GM18499 (cell line): ENCODE measurements at regions not wholly inside any gene's neighbourhood (a gene's known extent, or its start where the extent isn't known, plus 50 kb on each side); places are given as distances from the start of the nearest gene placed in this dataset.
"Not testable (repeated sequence)": the region's sequence is repeated elsewhere in the genome, so short reads cannot be mapped to it uniquely, and the experiment has no call there.

Experiments
- ATAC-seq: cut with Tn5 transposase; IDR thresholded peaks from one replicate; pipeline ENCODE4 v1.9.1; 2021; ENCODE audit warnings: moderate number of reproducible peaks; ENCODE audit not compliant: insufficient read depth, unreplicated experiment

DNA sequence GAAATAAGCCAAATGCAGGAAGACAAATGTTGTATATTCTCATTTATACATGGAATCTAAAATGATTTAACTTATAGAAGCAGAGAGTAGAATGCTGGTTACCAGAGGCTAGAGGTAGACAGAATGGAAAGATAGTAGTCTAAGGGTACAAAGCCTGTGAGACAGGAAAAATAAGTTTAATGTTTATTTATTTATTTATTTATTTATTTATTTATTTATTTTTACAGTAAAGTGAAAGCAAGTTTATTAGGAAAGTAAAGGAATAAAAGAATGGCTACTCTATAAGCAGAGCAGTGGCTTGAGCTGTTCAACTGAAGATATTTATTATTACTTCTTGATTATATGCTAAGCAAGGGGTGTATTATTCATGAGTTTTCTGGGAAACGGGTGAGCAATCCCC, 203.2 kb downstream of the LAS1L start:
- ATAC-seq, result no peak

DNA sequence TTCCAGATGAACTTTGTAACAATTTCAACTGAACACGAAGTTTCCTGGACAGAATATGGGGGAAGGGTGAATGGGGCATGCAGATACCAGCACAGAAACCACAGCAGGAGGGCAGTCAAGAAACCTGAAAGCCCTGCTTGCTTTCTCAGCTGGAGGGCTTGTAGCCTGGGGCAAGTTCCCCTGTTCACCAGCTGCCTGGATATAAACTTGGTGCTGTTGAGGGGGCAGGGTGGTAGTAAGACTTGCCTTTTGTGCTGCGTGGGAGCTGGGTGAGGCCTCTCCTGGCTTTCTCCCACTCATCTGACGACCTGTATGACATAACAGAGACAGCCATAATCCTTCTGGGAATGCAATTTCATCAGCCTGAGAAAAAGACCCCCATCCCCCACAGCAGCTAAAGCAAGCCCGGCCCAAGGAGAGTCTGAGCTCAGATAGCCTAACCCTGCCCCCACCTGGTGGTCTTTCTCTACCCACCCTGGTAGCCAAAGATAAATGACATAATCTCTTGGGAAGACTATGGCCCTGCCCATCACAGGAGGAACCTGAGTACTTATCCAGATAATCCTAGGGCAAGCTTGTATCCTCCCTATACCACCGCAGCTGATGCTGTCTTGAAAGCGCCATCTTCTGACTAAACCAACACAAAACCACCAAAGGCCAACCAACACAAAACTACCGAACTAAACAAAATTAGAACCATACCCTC, 234.3 kb downstream of the LAS1L start:
- no peak for ATAC-seq

DNA sequence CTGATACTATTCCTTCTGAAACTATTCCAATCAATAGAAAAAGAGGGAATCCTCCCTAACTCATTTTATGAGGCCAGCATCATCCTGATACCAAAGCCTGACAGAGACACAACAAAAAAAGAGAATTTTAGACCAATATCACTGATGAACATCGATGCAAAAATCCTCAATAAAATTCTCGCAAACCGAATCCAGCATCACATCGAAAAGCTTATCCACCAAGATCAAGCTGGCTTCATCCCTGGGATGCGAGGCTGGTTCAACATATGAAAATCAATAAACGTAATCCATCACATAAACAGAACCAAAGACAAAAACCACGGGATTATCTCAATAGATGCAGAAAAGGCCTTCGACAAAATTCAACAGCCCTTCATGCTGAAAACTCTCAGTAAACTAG, 251.7 kb downstream of the LAS1L start:
- not testable (repeated sequence) for ATAC-seq

DNA sequence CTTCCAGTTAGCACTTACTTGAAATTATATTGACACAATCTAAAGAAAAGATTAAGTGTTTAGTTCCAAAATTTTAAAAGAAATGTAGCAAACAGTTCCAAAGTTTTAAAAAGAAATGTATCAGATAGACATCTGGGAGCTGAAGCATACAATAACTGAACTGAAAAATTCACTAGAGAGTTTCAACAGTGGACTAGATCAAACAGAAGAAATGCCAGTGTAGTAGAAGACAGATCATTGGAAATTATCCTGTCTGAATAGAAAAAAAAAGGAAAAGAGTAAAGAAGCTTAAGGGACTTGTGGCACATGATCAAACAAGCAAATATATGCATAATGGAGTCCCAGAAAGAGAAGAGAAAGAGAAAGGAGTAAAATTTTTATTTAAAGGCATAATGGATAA, 261.4 kb downstream of the LAS1L start:
- no peak for ATAC-seq

DNA sequence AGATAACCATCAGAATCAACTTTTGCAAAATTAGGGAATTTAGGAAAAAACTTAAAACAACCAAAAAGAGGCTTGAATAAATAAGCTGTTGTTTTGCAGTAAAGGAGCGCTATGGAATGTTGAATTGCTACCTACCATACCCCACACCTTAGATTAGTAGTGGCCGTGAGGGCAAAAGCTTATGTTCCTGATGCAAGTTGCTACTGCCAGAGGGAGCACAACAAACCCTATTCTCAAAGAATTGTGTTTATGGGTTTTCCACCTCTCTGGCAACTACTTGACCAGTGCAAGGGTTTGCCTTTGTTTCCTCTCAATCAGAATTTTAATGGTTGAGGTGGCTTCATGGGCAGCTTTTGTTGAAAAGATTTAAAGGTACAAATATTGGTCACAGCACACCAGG, 268.1 kb downstream of the LAS1L start:
- no peak for ATAC-seq

DNA sequence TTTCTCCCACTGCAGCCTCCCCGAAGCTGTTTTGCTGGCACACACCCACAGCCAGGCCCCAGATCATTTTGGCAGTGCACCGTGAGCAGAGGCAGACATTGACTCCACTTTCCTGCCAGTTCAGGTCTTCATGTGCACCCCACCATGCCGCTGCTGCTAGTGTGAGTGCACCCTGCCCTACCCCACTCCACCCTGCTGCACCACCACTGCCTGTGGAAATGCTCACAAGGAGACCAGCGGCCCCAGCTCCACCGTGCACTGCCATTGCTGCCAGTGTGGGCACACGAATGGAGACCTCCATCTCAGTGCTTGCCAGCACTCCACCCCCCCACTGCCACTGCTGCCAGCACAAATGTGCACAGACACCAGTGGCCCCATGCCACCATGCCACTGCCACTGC, 277.6 kb upstream of the ZC4H2 start:
- ATAC-seq, result no peak

DNA sequence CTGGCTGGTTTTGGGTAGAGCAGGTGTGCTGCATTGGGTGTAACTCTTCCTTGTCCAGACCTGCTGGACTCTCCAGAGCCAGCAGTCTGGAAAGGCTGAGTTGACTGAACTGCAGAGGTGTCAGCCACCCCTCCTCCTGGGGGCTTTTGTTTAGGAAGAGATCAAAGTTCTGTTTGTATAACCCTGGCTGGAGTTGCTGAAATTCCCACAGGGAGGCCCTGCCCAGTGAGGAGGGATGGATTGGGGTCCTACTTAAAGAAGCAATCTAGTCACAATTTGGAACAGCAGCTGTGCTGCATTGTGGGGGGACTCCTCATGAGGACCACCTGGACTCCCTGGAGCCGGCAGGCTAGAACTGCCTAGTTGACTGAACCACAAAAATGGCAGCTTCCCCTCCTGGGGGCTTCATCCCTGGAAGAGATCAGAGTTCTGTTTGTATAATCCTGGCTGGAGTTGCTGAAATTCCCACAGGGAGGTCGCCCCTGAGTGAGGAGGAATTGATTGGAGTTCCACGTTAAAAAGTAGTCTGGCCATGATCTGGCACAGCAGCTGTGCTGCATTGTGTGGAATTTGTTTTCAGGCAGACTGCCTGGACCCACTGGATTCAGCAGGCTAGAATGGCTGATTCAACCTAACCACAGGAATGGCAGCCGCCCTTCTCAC, 264.9 kb upstream of the ZC4H2 start:
- no peak for ATAC-seq

DNA sequence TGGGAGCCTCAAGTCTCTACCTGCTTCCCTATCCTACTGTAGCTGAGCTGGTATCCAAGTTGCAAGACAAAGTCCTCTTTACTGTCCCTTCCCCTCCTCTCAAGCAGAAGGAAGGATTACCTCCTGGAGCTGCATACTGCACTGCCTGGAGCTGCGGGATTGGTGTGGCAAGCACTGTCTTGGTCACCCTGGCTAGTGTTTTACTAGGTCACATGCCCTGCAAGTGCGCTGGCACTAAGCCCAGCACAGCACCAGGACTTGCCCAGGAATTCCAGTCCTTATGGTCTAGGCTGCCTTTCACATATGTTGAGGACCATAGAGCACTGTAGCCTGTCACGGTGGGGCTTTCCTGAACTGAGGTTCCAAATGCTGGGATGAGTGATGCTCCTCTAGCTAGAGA, 227.3 kb upstream of the ZC4H2 start:
- no peak for ATAC-seq

DNA sequence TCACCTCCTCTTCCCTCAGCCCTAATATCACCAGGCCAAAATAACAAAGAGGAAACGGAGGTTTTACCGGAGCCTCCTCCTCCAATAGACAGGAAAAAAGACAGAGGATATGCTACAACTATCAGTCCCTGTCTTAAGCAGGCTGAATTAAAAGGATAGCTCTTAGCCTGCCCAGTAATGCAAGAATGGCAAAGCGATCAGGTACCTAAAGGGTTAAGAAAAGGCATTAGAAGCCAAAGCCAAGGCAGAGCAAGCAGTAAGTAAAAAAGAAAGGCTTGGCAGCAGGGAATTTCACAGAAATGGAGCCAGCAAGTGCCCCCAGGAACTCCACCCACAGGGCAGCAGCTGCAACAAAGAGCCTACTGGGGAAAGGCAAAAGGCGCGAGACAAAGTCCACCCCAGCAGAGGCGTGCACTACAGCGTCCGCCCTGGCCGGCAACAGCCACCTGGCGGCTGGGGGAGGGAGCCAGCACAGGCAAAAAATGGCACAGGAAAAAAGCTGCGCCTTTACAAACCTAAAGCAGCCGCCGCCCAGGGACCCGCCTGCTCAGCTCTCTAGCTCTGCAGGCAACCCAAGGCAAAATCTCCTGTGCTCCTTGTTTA, 220.6 kb upstream of the ZC4H2 start:
- ATAC-seq, result no peak

DNA sequence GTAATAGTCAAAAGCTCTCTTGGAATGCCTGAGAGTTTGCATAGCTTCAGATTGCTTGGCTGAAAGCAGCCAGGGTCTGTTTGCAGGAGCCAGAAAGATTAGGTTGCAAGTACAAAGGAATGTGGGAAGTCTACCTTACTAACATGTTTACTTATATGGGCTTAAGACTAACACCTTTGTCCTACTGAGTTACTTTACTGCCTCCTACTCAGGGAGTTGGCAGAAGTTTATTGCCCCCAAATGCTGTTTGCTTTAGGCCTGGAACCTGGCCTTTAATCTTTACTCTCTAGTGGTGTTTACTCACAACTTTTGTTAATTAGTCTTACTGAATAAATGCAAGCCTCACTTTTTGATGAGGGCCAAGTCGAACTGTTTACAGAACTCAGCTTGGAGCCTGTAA, 219.4 kb upstream of the ZC4H2 start:
- no peak for ATAC-seq

DNA sequence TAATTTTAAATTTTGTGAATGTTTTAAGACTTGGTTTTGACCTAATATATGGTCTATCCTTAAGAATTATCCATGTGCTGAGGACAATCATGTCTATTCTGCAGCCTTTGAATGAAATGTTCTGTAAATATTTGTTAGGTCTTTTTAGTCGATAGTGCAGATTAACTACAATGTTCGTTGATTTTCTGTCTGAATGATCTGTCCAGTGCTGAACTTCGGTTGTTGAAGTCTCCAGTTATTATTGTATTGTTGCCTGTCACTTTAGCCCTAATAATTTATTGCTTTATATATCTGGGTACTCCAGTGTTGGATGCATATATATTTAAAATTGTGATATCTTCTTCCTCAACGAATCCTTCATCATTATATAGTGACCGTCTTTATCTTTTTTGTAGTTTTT, 218.3 kb upstream of the ZC4H2 start:
- ATAC-seq, result no peak

DNA sequence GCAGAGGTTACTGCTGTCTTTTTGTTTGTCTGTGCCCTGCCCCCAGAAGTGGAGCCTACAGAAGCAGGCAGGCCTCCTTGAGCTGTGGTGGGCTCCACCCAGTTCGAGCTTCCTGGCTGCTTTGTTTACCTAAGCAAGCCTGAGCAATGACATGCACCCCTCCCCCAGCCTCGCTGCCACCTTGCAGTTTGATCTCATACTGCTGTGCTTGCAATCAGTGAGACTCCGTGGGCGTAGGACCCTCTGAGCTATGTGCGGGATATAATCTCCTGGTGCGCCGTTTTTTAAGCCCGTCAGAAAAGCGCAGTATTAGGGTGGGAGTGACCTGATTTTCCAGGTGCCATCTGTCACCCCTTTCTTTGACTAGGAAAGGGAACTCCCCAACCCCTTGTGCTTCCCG, 187.1 kb upstream of the ZC4H2 start:
- not testable (repeated sequence) for ATAC-seq

DNA sequence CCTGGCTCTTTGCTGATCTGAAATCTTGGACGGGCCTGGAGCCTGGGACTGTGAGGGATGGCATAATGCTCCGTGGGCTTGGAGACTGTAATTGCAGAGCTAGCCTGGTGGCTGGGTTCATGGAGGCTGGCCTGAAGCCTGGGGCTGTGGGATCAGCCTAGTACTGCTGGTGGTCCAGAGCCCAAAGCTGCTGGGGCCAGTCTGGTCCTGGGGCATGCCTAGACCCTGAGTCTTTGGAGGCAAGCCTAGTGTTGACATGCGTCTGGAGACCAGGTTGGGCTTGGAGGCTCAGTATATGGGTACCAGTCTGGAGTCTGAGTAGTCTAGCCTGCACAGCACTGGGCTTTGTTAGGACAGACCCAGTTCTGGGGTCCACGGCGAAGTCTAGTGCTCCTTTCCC, 172.0 kb upstream of the ZC4H2 start:
- ATAC-seq, result no peak

DNA sequence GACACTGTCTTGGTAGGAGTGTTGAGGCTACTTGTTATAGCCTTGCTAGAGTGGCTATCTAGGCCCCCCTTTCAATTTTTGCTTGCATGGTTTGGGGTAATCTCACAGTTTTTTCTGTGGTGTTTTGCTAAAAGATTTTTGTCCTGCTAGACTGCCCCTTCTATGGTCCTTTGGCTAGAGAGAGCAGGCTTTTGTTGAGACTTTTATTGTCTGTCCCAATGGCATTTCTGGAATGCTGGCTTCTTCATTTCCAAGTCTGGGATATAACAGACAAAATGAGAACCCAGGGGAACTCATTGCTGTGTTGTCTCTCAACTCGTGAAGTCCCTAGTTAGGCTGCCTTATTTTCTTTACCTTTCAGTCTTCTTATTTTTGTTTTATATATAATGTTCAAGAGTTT, 160.2 kb upstream of the ZC4H2 start:
- no peak for ATAC-seq

DNA sequence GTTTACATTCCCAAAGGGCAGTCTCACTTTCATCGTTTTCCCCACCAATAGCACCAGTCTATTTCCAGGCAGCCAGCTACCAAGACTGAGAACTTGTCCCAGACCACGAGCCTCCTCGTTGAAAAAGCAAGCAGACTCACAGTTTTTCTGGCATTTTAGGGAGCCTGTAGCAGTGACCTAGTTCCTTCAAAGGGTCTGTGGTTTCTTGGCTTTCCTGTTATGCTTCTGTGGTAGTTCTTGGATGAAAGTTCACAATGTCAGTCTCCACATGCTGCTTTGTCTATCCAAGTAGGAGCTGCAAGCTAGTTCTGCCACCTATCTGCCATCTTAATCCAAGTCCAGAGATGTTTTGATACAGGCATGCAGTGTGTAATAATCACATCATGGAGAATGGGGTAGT, 151.6 kb upstream of the ZC4H2 start:
- ATAC-seq, result no peak

DNA sequence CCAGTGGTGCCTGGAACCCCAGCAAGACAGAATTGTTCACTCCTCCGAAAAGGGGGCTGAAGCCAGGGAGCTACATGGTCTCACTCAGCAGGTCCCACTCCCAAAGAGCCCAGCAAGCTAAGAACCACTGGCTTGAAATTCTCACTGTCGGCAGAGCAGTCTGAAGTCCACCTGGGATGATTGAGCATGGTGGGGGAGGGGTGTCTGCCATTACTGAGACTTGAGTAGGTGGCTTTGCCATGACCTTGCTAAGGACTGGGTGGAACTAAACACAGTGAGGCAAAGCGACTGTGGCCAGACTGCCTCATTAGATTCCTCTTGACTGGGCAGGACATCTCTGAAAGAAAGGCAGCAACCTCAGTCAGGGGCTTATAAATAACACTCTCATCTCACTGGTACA, 122.6 kb upstream of the ZC4H2 start:
- no peak for ATAC-seq

DNA sequence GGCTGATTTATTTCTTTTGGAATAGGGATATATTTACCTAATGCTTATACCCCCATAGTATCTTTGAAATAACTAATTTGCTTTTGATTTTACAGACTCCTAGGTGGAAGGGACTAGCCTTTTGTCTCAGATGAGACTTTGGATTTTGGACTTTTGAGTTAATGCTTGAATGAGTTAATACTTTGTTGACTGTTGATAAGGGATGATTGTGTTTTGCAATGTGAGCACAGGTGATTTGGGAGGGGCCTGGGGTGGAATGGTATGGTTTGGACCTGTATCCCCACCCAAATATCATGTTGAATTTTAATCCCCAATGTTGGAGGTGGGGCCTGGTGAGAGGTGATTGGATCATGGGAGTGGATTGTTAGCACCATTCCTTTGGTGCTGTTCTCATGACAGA, 117.4 kb upstream of the ZC4H2 start:
- ATAC-seq, result no peak

DNA sequence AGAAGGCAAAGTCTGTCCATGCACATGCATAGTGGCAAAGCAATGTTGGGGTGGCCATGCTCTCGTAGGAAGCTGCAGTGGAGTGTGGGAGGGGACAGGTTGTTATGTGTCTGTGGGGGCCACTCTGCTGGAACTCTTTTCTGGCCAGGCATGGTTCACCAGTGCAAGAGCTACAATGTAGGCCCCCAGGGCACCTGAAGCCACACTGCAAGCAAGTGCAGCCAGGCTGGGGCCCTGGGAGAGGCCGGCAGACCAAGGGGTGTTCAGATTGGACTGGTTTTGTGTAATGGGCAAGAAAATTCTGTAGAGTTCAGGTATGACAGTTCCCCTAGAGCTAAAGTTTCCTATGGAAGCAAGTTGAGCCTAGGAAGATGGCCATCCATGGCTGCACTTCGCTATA, 97.0 kb upstream of the ZC4H2 start:
- no peak for ATAC-seq

DNA sequence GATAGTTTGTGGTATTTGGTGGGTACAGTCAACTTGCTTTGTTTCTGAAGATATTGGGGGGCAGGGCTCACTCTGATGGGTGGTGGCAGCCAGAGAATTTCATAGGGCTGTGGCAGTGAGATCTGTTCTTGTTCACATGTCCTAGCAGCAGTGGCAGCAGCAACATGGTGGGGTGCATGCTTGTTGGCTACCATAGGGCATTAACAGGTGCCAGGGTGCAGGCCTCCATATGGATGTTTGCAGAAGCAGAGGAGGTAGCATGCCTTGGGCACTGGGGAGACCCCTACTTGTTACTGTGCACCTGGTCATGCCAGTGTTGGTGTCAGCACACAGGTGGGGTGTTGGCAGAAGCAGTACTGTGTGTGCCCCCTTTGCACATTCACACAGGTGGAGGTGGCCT, 96.3 kb upstream of the ZC4H2 start:
- ATAC-seq, result no peak

DNA sequence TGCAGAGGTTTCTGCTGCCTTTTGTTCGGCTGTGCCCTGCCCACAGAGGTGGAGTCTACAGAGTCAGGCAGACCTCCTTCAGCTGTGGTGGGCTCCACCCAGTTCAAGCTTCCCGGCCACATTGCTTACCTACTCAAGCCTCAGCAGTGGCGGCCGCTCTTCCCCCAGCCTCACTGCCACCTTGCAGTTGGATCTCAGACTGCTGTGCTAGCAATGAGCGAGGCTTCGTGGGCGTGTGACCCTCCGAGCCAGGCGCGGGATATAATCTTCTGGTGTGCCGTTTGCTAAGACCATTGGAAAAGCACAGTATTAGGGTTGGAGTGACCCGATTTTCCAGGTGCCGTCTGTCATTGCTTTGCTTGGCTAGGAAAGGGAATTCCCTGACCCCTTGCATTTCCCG, 82.4 kb upstream of the ZC4H2 start:
- ATAC-seq, result not testable (repeated sequence)

DNA sequence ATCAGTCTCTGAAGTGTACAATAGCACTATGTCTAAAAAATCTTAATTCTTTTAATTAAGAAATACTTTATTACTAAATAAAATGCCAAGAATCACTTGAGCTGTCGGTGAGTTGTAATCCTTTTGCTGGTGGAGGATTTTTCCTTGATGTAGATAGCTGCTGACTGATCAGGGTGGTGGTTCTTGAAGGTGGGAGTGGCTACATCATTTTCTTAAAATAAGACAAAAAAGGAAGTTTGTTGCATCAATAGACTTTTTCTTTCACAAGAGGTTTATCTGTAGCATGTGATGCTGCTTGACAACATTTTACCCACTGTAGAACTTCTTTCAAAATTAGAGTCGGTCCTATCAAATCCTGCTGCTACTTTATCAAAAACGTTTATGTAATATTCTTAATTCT, 68.8 kb upstream of the ZC4H2 start:
- ATAC-seq, result no peak

DNA sequence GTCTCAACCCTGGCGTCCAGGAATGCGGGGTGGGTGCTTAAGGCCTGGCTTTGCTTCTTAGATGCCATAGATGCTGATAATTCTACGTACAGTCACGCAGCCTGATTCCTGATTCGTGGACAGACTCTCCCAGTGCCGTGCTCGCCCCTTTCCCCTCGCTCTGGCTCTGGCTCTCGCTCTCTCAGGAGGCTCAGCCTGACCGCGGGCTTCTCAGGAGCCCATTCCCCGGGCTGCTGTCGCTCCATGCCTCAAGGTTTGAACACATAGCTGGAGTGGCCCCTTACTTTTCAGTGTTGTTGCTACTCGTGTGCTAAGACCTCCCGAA, 59.2 kb upstream of the ZC4H2 start:
- ATAC-seq, result peak; percentile 25
